ENCODE measurements at regions not wholly inside any gene's neighbourhood (a gene's known extent, or its start where the extent isn't known, plus 50 kb on each side); places are given as distances from the start of the nearest gene placed in this dataset.

GRCh38 chr14:31920989-31921650 lies 156.0 kb upstream of the ARHGAP5 start:
- TF ChIP-seq, protein P1, sequence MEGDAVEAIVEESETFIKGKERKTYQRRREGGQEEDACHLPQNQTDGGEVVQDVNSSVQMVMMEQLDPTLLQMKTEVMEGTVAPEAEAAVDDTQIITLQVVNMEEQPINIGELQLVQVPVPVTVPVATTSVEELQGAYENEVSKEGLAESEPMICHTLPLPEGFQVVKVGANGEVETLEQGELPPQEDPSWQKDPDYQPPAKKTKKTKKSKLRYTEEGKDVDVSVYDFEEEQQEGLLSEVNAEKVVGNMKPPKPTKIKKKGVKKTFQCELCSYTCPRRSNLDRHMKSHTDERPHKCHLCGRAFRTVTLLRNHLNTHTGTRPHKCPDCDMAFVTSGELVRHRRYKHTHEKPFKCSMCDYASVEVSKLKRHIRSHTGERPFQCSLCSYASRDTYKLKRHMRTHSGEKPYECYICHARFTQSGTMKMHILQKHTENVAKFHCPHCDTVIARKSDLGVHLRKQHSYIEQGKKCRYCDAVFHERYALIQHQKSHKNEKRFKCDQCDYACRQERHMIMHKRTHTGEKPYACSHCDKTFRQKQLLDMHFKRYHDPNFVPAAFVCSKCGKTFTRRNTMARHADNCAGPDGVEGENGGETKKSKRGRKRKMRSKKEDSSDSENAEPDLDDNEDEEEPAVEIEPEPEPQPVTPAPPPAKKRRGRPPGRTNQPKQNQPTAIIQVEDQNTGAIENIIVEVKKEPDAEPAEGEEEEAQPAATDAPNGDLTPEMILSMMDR (IDR thresholded peaks at IDR 0.05; ENCODE audit: insufficient read depth, low read length, poor library complexity, severe bottlenecking): no peak
- TF ChIP-seq EZH2phosphoT487 (conservative IDR thresholded peaks at IDR 0.05; ENCODE audit: low read length): no peak

All from SU-DHL-6 (cell line).